H1 (cell line): ENCODE measurements at regions not wholly inside any gene's neighbourhood (a gene's known extent, or its start where the extent isn't known, plus 50 kb on each side); places are given as distances from the start of the nearest gene placed in this dataset.

Experiments
- CTBP2 ChIP-seq: IDR thresholded peaks from 2 replicates; pipeline ENCODE4 v1.7.0; 2011; ENCODE audit warnings: borderline replicate concordance, mild to moderate bottlenecking, moderate library complexity, mixed read lengths, low read length; ENCODE audit not compliant: insufficient read depth, insufficient read length
- HDAC2 ChIP-seq, 2 experiments: fragments of 300-600 bp in 1 of 2; sonication (generic) in 1 of 2; IDR thresholded peaks; 2 replicates each; pipeline ENCODE4 v1.6.1; 2011 to 2012; ENCODE audit warnings: low read depth in 2 of 2, low read length in 2 of 2, mild to moderate bottlenecking in 2 of 2, moderate library complexity in 2 of 2, borderline replicate concordance in 1 of 2, inconsistent platforms in 1 of 2
- TEAD4 ChIP-seq: IDR thresholded peaks from 2 replicates; pipeline ENCODE4 v1.6.1; 2012; ENCODE audit warnings: low read depth, low read length, inconsistent platforms, mixed read lengths

DNA sequence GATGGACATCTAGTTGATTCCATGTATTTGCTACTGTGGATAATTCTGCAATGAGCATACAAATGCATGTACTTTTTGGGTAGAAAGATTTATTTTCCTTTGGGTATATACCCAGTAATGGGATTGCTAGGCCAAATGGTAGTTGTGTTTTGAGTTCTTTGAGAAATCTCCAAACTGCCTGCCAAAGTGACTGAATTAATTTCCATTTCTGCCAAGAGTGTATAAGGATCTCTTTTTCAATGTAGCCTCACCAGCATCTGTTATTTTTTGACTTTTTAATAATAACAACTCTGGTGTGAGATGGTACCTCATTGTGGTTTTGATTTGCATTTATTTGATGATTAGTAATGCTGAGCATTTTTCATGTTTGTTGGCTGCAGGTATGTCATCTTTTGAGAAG, 435.0 kb upstream of the CBLB start (continued):
- TF ChIP-seq CTBP2 (no peak), HDAC2 (IDR thresholded peaks at IDR 0.05; ENCODE audit: borderline replicate concordance in 1 of 2, low read depth in 2 of 2, low read length in 2 of 2) (no peak), TEAD4 (no peak)
- TF ChIP-seq, all 59 proteins: peak for 0
